ENCODE measurements at regions not wholly inside any gene's neighbourhood (a gene's known extent, or its start where the extent isn't known, plus 50 kb on each side); places are given as distances from the start of the nearest gene placed in this dataset.
A peak's percentile ranks its signal among the peaks of the same experiment; 100 is the strongest.

DNA sequence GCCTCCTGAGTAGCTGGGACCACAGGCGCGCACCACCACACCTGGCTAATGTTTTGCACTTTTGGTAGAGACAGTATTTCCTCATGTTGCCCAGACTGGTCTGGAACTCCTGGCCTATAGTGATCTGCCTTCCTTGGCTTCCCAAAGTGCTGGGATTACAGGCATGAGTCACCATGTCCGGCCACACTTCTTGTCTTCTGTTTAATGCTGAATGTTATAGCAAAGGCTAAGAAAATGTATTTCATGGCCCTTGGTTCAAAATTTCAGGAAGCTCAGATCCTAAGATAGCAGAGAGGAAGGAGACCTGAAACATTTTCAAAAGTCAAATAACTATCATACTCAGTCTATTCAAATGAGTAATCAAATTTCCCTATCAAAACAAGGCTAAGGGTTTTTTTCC, 229.6 kb downstream of the BAMBI start (continued):
- TF ChIP-seq, protein P1, sequence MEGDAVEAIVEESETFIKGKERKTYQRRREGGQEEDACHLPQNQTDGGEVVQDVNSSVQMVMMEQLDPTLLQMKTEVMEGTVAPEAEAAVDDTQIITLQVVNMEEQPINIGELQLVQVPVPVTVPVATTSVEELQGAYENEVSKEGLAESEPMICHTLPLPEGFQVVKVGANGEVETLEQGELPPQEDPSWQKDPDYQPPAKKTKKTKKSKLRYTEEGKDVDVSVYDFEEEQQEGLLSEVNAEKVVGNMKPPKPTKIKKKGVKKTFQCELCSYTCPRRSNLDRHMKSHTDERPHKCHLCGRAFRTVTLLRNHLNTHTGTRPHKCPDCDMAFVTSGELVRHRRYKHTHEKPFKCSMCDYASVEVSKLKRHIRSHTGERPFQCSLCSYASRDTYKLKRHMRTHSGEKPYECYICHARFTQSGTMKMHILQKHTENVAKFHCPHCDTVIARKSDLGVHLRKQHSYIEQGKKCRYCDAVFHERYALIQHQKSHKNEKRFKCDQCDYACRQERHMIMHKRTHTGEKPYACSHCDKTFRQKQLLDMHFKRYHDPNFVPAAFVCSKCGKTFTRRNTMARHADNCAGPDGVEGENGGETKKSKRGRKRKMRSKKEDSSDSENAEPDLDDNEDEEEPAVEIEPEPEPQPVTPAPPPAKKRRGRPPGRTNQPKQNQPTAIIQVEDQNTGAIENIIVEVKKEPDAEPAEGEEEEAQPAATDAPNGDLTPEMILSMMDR (conservative IDR thresholded peaks at IDR 0.05; ENCODE audit: low read depth in 2 of 2), result no peak
- TF ChIP-seq CREB1 (CRISPR knock-in tag; IDR thresholded peaks at IDR 0.05; ENCODE audit: low read depth) (no peak), ZNF331 (CRISPR knock-in tag; IDR thresholded peaks at IDR 0.05; ENCODE audit: low read depth) (no peak)

DNA sequence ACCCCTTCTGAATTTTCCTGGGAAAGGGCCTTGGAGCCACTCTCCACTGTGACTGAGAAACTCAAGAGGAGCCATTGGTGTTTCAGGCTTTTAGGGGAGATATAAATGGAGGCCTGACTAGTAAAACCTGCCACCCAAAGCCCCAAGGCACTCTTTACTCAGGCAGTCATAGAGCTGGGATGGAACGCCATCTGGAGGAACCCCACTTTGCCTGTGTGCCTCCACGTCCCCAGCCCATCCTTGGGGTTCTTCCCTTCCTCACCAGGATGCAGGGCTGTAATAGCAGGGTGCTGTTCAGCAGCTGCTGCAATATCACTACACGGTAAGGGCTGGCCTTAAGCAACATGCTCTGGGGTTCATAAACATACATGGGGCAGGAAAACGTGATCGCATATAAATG, 232.6 kb downstream of the BAMBI start:
- no peaks in the 10 kb centered on the region for H3K9me3 Mint-ChIP-seq
- no peak overlapping the region for H3K27ac ChIP-seq (ENCODE audit: low read depth)
- no peak for TF ChIP-seq CREB1 (CRISPR knock-in tag; IDR thresholded peaks at IDR 0.05; ENCODE audit: low read depth)
- TF ChIP-seq, protein P1 (conservative IDR thresholded peaks at IDR 0.05; ENCODE audit: low read depth in 2 of 2), result peak in 1 of 2 experiments; percentile 57; a peak in 2 of 4 replicates
- no peaks in the 10 kb centered on the region for H3K36me3 ChIP-seq (ENCODE audit: insufficient read depth)
- no peak overlapping the region for H2AFZ ChIP-seq
- H3K27me3 Mint-ChIP-seq (ENCODE audit: insufficient read depth, low read depth, poor library complexity), result peaks cover 4% of the 10 kb centered on the region
- H3K4me1 Mint-ChIP-seq, result no peaks in the 10 kb centered on the region
- DNase-seq (ENCODE audit: low spot score) (no peak), ATAC-seq (no peak)
- no peaks in the 10 kb centered on the region for H3F3A ChIP-seq (replicated peaks; ENCODE audit: low read depth)
- no peaks in the 10 kb centered on the region for H4K20me1 ChIP-seq (replicated peaks; ENCODE audit: insufficient read depth)
- no peaks in the 10 kb centered on the region for H3K36me3 Mint-ChIP-seq (ENCODE audit: low read depth)
- H3K27ac Mint-ChIP-seq, result no peak overlapping the region
- H3K4me1 ChIP-seq (ENCODE audit: insufficient read depth), result no peaks in the 10 kb centered on the region
- H3K9me2 ChIP-seq (ENCODE audit: insufficient read depth), result no peaks in the 10 kb centered on the region; the same call in 1 of the 2 replicates
- no peak overlapping the region for H3K4me2 ChIP-seq
- no peak overlapping the region for H3K4me3 Mint-ChIP-seq
- no peaks in the 10 kb centered on the region for H3K79me2 ChIP-seq (replicated peaks; ENCODE audit: insufficient read depth)
- no peaks in the 10 kb centered on the region for H3K27me3 ChIP-seq (ENCODE audit: insufficient read depth)
- no peak overlapping the region for H3K4me3 ChIP-seq

DNA sequence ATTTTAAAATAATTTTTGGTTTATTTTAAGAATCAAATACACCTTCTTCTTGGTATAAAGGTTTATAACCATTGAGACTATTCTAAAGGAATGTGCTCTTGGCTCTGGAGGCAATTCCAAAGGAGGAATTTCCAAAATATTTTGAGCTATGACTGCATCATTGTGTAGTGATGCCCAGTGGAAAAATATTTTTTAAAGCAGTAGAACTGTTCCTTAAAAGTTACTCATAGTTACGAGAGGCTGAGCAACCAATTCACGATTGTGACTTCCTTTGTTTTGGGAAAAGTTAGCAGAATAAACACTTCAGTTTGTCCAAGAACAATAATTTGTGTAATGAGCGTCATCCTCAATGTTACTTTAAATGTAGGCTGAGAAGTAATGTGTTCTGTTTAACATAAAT, 233.6 kb downstream of the BAMBI start:
- no peak for ATAC-seq
- TF ChIP-seq, protein P1 (conservative IDR thresholded peaks at IDR 0.05; ENCODE audit: low read depth in 2 of 2), result no peak
- TF ChIP-seq, protein P2, sequence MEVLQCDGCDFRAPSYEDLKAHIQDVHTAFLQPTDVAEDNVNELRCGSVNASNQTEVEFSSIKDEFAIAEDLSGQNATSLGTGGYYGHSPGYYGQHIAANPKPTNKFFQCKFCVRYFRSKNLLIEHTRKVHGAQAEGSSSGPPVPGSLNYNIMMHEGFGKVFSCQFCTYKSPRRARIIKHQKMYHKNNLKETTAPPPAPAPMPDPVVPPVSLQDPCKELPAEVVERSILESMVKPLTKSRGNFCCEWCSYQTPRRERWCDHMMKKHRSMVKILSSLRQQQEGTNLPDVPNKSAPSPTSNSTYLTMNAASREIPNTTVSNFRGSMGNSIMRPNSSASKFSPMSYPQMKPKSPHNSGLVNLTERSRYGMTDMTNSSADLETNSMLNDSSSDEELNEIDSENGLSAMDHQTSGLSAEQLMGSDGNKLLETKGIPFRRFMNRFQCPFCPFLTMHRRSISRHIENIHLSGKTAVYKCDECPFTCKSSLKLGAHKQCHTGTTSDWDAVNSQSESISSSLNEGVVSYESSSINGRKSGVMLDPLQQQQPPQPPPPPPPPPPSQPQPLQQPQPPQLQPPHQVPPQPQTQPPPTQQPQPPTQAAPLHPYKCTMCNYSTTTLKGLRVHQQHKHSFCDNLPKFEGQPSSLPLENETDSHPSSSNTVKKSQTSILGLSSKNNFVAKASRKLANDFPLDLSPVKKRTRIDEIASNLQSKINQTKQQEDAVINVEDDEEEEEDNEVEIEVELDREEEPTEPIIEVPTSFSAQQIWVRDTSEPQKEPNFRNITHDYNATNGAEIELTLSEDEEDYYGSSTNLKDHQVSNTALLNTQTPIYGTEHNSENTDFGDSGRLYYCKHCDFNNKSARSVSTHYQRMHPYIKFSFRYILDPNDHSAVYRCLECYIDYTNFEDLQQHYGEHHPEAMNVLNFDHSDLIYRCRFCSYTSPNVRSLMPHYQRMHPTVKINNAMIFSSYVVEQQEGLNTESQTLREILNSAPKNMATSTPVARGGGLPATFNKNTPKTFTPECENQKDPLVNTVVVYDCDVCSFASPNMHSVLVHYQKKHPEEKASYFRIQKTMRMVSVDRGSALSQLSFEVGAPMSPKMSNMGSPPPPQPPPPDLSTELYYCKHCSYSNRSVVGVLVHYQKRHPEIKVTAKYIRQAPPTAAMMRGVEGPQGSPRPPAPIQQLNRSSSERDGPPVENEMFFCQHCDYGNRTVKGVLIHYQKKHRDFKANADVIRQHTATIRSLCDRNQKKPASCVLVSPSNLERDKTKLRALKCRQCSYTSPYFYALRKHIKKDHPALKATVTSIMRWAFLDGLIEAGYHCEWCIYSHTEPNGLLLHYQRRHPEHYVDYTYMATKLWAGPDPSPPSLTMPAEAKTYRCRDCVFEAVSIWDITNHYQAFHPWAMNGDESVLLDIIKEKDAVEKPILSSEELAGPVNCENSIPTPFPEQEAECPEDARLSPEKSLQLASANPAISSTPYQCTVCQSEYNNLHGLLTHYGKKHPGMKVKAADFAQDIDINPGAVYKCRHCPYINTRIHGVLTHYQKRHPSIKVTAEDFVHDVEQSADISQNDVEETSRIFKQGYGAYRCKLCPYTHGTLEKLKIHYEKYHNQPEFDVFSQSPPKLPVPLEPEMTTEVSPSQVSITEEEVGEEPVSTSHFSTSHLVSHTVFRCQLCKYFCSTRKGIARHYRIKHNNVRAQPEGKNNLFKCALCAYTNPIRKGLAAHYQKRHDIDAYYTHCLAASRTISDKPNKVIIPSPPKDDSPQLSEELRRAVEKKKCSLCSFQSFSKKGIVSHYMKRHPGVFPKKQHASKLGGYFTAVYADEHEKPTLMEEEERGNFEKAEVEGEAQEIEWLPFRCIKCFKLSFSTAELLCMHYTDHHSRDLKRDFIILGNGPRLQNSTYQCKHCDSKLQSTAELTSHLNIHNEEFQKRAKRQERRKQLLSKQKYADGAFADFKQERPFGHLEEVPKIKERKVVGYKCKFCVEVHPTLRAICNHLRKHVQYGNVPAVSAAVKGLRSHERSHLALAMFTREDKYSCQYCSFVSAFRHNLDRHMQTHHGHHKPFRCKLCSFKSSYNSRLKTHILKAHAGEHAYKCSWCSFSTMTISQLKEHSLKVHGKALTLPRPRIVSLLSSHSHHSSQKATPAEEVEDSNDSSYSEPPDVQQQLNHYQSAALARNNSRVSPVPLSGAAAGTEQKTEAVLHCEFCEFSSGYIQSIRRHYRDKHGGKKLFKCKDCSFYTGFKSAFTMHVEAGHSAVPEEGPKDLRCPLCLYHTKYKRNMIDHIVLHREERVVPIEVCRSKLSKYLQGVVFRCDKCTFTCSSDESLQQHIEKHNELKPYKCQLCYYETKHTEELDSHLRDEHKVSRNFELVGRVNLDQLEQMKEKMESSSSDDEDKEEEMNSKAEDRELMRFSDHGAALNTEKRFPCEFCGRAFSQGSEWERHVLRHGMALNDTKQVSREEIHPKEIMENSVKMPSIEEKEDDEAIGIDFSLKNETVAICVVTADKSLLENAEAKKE (CRISPR knock-in tag; IDR thresholded peaks at IDR 0.05), result no peak

More for the DNA sequence above, 233.6 kb downstream of the BAMBI start:
- Mint-ChIP-seq H3K4me3 (no peak overlapping the region), H3K27me3 (ENCODE audit: insufficient read depth, low read depth, poor library complexity) (peaks cover 4% of the 10 kb centered on the region), H3K36me3 (ENCODE audit: low read depth) (no peaks in the 10 kb centered on the region), H3K9me3 (no peaks in the 10 kb centered on the region), H3K4me1 (no peaks in the 10 kb centered on the region), H3K27ac (no peak overlapping the region)
- H3K9me2 ChIP-seq (ENCODE audit: insufficient read depth), result no peaks in the 10 kb centered on the region; the same call in 1 of the 2 replicates
- no peaks in the 10 kb centered on the region for H3F3A ChIP-seq (replicated peaks; ENCODE audit: low read depth)
- H3K4me3 ChIP-seq, result no peak overlapping the region
- H3K27ac ChIP-seq (ENCODE audit: low read depth), result no peak overlapping the region
- no peak overlapping the region for H2AFZ ChIP-seq
- no peaks in the 10 kb centered on the region for H4K20me1 ChIP-seq (replicated peaks; ENCODE audit: insufficient read depth)
- H3K27me3 ChIP-seq (ENCODE audit: insufficient read depth), result no peaks in the 10 kb centered on the region
- H3K4me1 ChIP-seq (ENCODE audit: insufficient read depth), result no peaks in the 10 kb centered on the region
- no peak for DNase-seq (ENCODE audit: low spot score)
- no peaks in the 10 kb centered on the region for H3K36me3 ChIP-seq (ENCODE audit: insufficient read depth)
- no peaks in the 10 kb centered on the region for H3K79me2 ChIP-seq (replicated peaks; ENCODE audit: insufficient read depth)
- H3K4me2 ChIP-seq, result no peak overlapping the region

Measured in GM23338 (cell line).